AG04450 (cell line): ENCODE measurements at regions not wholly inside any gene's neighbourhood (a gene's known extent, or its start where the extent isn't known, plus 50 kb on each side); places are given as distances from the start of the nearest gene placed in this dataset.

ENCODE experiments used
- CTCF ChIA-PET: fragments of 300-600, 350-600 bp; formaldehyde crosslinking; extraction: SDS; loops from one replicate; lab custom pipeline; 2022; ENCODE audit warnings: antibody characterized with exemption, inconsistent platforms; lab: Charles Lee
- POLR2A ChIA-PET: fragments of 350-600 bp; formaldehyde crosslinking; extraction: SDS; loops from one replicate; lab custom pipeline; 2021; ENCODE audit warnings: antibody characterized with exemption, inconsistent platforms; lab: Yijun Ruan, JAX
- DNase-seq: peaks from one replicate; pipeline ENCODE4 v3.0.0-alpha.2; 2011; ENCODE audit warnings: low read depth, low spot score
- H3K27ac ChIP-seq: one replicate; pipeline ENCODE4 v1.5.1; 2012; ENCODE audit warnings: low read depth, low read length, control low read depth
- H3K27me3 ChIP-seq: one replicate; pipeline ENCODE4 v1.6.0; 2012; ENCODE audit warnings: low read length; ENCODE audit not compliant: control insufficient read depth, insufficient read depth
- H3K4me3 ChIP-seq: 2 replicates; pipeline ENCODE4 v1.5.1; 2011; ENCODE audit warnings: mild to moderate bottlenecking, low read depth, low read length, control low read depth
- H3K9me3 ChIP-seq: 2 replicates; pipeline ENCODE4 v1.5.1; 2012; ENCODE audit warnings: low read length; ENCODE audit not compliant: control insufficient read depth, insufficient read depth
- CTCF ChIP-seq: IDR thresholded peaks from 2 replicates; pipeline ENCODE4 v1.5.1; 2011; ENCODE audit warnings: low read depth, low read length, control low read depth, inconsistent platforms

- ChIA-PET CTCF (no interaction called here), POLR2A (no interaction called here)
- no peaks in the 10 kb centered on the region for H3K9me3 ChIP-seq
- no peaks in the 10 kb centered on the region for H3K27me3 ChIP-seq
- H3K4me3 ChIP-seq: no peak overlapping the region
- H3K27ac ChIP-seq: no peak overlapping the region
- DNase-seq: no peak
- TF ChIP-seq CTCF: no peak
Measured at GRCh38 chr1:118488787-118489186, 303.8 kb upstream of the SPAG17 start.

- Histone ChIP-seq H3K27me3 (no peaks in the 10 kb centered on the region), H3K9me3 (no peaks in the 10 kb centered on the region), H3K27ac (no peak overlapping the region), H3K4me3 (no peak overlapping the region)
- CTCF ChIA-PET: no interaction called here
- no peak for TF ChIP-seq CTCF
- DNase-seq: no peak
- POLR2A ChIA-PET: no interaction called here
Measured at GRCh38 chr1:118487932-118488331, 302.9 kb upstream of the SPAG17 start.

GRCh38 chr1:118487091-118487490 lies 302.1 kb upstream of the SPAG17 start:
- DNase-seq: no peak
- ChIA-PET POLR2A (no interaction called here), CTCF (no interaction called here)
- no peak for TF ChIP-seq CTCF
- no peaks in the 10 kb centered on the region for H3K9me3 ChIP-seq
- no peak overlapping the region for H3K4me3 ChIP-seq
- H3K27me3 ChIP-seq: no peaks in the 10 kb centered on the region
- H3K27ac ChIP-seq: no peak overlapping the region

GRCh38 chr1:118486199-118486598 lies 301.2 kb upstream of the SPAG17 start:
- Histone ChIP-seq H3K27me3 (no peaks in the 10 kb centered on the region), H3K4me3 (no peak overlapping the region), H3K27ac (no peak overlapping the region), H3K9me3 (no peaks in the 10 kb centered on the region)
- no peak for DNase-seq
- CTCF ChIA-PET: no interaction called here
- POLR2A ChIA-PET: no interaction called here
- TF ChIP-seq CTCF: no peak

GRCh38 chr1:118485757-118486156 lies 300.7 kb upstream of the SPAG17 start:
- ChIA-PET CTCF (no interaction called here), POLR2A (no interaction called here)
- H3K4me3 ChIP-seq: no peak overlapping the region
- no peak for TF ChIP-seq CTCF
- H3K27ac ChIP-seq: no peak overlapping the region
- DNase-seq: no peak
- no peaks in the 10 kb centered on the region for H3K27me3 ChIP-seq
- no peaks in the 10 kb centered on the region for H3K9me3 ChIP-seq
